GM21390 (cell line): ENCODE measurements at regions not wholly inside any gene's neighbourhood (a gene's known extent, or its start where the extent isn't known, plus 50 kb on each side); places are given as distances from the start of the nearest gene placed in this dataset.
"Not testable (repeated sequence)": the region's sequence is repeated elsewhere in the genome, so short reads cannot be mapped to it uniquely, and the experiment has no call there.

Experiments used
- ATAC-seq: cut with Tn5 transposase; IDR thresholded peaks from one replicate; pipeline ENCODE4 v1.9.1; 2021; ENCODE audit not compliant: unreplicated experiment

DNA sequence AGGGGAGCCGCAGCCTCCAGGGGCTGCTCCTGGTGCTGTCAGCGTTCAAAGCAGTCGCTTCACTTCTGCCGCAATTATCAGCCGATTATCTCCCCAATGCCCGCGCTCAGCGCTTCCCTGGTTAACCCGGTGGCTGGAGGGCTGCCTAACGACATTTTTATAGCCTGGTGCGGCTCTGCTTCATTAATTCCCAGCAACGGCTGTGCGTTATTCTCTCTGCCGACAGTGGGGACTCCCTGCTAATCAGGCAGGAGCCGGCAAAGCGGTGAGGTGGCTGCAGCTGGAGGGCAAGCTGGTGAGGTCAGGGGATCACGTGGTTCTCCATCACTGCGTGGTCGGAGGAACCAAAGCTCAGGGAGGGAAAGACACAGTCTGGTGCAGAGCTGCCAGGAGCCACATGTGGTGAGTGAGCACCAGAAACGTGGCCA, 62.9 kb downstream of the GLRX5 start:
- ATAC-seq: peak; percentile 64

DNA sequence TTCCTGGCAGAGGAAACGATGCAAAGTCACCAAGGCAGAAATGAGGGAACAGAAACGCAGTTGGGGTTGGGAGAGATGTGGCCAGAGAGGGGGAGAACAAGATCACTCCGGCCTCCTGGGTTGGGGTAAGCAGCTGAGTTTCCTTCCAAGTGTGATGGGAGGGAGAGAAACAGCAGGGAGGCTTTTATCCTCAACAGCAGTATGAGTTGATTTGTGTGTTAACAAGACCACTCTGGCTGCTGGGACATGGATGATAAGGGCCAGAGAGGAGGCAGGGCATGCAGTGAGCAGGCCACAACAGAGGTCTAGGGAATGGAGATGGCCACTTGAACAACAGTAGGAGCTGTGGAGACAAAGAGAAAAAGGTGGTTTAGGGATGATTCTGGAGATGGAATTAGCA, 66.8 kb downstream of the GLRX5 start:
- ATAC-seq: no peak

DNA sequence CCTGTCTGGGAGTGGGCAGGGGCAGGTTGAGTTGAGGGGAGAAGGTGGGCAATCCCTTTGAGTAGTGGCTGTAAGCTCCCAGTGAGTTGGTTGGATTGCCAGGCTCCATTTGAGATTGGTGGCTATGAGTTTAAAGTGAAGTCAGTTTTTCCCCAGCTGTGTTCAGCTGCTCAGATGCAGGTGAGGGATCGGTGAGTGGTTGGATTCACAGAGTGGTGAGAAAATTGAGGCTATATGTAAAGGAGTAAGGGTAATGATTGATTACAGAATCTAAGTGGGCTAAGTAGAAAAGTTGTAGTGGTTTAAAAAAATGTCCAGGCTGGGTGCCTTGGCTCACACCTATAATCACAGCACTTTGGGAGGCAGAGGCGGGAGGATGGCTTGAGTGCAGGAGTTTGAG, 68.6 kb downstream of the GLRX5 start:
- no peak for ATAC-seq

DNA sequence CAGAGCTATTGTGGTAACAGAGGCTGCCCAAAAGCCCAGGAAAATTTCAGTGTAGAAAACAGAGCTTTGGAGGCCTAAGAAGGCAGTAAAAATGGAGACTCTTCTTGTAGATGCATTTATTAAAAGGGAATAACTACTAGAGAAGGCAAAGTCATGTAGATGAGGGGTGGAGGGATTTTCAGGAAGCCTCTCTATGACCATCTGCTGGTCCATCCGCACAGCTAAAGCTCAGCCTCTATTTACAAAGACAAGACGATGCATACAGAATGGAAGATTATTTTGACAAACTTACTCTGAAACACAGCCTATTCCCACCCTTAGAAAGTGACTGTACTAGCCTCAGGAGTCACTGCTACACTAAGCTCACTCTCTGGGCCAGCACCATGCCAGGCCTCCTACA, 71.4 kb downstream of the GLRX5 start:
- no peak for ATAC-seq

DNA sequence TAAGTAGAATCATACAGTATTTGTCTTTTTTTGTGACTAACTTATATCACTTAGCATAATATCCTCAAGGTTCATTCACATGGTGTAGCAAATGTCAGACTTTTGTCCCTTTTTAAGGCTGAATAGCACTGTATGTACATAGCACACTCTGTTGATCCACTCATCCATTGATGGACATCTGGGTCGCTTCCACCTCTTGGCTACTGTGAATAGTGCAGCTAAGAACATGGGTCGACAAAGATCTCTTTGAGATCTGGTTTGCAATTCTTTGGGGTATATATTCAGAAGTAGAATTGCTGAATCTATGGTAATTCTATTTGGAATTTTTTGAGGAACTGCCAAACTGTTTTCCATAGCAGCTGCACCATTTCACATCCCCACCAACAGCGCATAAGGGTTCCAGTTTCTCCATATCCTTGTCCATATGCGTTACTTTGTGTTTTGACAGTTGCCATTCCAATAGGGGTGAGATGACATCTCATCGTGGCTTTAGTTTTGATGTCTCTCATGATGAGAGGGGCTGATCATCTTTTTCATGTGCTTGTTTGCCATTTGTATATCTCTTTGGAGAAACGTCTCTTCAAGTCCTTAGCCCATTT, 73.9 kb downstream of the GLRX5 start:
- ATAC-seq: no peak

DNA sequence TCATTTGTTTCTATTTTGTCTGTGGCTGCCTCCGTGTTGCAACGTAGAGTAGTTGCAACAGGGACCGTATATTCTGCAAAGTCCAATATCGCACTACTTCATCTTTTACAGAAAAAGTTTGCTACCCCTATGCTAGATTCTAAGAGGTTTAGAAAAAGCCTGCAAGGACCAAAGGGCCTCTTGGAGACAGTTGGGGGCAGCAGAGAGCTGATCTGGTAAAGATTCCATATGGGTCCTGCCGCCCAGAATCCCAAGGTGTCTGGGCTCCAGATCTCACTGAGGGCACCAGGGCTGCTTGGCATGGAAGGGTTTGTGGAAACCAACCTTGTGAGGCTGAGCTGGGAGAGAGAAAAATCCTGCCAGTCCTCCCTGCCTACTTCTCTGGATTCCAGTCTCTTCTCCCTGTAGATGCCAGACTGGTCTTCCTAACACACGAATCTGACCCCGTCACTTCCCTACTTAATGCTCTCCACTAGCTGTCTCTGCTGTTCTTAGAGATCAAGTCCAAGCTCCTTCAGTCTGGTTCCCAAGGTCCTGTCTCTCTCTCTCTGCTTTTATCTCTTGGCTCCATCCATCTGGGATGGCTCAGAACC, 74.6 kb downstream of the GLRX5 start:
- ATAC-seq: no peak

DNA sequence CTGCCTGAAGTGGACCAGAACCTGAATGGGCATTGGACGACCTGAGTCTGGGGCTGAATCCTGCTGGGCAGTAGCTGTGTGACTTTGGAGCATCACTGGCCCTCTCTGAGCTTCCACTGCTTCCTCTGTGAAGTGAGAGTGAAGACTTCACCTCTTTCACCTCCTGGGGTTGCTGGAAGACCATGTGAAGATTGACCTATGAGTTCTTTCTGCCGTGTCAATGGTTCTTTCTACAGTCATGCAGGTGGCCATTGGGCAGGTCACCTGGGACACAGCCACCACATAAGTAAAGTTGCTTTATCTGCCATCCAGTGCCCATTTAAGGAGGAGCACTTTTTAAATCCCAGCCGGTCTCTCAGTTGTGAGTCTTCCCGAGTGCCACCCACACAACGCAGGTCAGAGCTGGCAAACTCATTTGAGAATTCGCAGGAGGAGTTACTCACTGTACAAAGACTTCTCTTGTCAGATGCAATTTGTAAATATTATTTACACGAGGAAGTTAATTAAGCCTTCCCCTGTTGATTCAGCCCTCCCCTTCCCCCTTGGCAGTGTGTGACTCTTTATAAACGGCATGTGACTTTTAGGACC, 74.8 kb upstream of the TCL1B start:
- no peak for ATAC-seq

DNA sequence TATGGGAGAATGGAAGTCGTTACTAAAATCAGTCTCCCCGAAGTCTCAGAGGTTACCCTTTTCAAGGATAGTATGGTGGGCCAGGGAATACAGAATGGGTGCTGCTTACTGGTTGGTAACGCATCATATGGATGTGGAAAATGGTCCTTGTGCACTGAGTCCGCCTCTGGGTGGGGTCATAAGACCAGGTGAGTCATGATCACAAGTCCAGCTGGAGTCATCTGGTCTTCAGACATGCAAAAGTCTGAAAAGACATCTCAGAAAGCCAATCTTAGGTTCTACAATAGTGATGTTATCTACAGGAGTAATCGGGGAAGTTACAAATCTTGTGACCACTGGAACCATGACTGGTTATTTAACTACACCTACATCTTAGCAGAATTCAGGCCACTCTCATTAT, 71.9 kb upstream of the TCL1B start:
- ATAC-seq: no peak

DNA sequence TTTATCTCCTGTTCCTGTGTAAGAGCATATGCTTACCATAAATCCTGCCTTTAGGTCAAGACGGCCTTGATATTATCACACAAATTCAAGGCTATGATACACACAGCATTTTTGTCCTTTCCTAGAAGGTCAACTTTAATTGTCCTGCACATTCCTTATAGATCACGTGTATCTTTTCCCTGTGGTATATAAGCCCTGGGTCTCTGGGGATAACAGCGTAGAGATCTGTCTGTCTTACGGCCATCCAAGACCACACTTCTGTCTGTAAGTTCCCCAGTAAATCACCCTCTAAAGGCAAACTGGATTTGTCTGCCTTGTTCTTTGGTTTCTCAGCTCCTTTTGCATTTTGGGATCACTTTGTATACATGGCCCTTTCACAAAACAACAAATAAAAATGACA, 69.5 kb upstream of the TCL1B start:
- ATAC-seq: no peak

DNA sequence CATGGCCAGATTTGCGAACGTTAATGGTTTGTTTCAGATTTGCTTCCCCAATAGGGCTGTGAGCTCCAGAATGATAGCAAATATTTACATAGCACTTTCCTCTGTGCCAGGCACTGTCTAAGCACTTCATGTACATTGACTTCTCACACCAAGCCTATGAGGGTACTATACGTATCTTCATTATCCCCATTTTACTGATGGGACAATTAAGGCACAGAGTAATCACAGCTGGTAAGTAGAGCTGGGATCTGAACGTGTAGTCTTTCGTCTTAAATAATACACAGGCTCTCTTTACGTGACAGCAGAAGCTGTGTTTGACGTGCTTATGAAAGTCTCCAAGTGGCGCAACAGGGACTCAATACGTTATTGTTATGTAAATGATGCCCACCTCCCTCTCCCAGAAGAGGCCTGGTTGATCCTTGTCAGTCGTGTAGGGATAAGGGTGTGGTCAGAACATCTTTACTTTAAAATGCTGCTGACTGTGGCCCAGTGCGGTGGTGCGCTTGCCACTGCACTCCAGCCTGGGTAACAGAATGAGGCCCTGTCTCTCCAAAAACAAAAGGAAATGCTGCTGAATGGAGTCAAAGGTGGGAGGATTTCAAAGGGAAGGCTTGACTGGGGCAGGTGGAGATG, 66.3 kb upstream of the TCL1B start:
- ATAC-seq: no peak

DNA sequence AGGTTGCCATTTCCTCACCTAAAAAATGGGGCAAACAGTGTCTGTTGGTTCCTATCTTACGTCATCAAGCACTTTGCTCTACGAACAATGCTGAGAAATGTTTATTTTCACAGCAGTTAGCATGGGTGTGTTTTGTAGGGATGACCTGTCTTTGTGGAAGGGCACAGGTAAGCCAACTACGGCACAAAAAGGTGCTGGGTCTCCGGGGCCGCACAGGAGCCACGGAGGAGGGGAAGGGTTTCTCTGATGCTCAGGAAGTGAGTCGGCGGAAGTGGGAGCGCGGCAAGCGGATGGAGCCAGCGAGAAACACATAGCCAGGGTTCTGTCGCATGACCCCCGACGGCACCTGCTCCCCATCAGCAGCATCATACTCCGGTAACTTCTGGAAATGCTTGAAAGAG, 65.6 kb upstream of the TCL1B start:
- no peak for ATAC-seq

DNA sequence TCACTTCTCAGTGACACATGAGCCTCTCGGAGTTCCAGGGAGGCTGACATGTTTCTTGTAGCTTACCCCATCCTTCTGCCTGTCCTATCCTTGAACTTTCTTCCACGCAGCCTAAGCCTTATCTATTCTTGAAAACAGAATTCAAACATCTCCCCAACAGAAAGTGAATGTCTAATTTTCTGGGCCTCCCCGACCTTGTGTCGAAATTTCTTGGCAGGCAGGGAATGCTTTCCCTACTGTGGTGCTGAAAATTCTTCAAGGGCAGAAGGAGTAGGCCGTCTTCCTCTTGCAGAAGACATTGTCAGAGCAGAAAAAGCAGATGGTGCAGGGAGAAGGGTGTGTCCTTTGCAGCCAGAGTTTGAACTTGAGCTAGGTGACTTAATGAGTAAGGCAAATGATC, 63.0 kb upstream of the TCL1B start:
- ATAC-seq: no peak

DNA sequence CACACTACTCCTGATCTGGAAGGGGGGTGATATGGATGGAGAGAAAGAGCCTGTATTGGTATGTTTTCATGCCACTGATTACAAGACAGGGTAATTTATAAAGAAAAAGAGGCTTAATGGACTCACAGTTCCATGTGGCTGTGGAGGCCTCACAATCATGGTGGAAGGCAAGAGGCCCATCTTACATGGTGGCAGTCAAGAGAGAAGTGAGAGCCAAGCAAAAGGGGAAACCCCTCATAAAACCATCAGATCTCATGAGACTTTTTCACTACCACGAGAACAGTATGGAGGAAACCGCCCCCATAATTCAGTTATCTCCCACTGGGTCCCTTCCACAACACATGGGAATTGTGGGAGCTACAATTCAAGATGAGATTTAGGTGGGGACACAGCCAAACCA, 60.5 kb upstream of the TCL1B start:
- ATAC-seq: not testable (repeated sequence)

DNA sequence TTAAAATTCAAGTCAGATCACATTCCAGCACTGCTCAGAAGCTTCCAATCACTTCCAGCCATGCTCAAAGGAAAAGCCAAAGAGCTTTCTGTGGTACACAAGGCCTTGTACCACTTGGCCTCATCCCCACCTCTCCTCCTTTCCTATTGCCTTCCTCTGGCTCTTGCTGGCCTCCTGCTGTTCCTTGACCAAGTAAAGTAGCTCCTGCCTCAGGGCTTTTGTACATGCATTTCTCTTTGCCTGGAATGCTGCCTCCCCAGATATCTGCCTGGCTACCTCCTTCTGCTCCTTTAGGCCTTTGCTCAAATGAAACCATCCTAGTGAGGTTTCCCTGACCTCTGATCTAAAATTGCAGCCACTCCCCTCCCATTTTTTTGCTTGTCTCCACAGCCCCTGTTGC, 51.2 kb upstream of the TCL1B start:
- no peak for ATAC-seq
